PC-3 (cell line): ENCODE measurements at regions not wholly inside any gene's neighbourhood (a gene's known extent, or its start where the extent isn't known, plus 50 kb on each side); places are given as distances from the start of the nearest gene placed in this dataset.

ENCODE experiments used
- EZH2 ChIP-seq: fragments of 300-600 bp; sonication (generic); IDR thresholded peaks from one replicate; pipeline ENCODE4 v1.6.1; 2017; ENCODE audit warnings: antibody characterized with exemption, mild to moderate bottlenecking, low read length; ENCODE audit not compliant: unreplicated experiment
- TF ChIP-seq, protein P1 (sequence below): fragments of 300-600 bp; sonication (generic); conservative IDR thresholded peaks from 2 replicates; pipeline ENCODE4 v1.5.1; 2017; ENCODE audit warnings: antibody characterized with exemption, low read depth, mild to moderate bottlenecking, low read length

GRCh38 chr12:34215213-34215892 is 193.1 kb downstream of the ALG10 start:
- TF ChIP-seq, protein P1, sequence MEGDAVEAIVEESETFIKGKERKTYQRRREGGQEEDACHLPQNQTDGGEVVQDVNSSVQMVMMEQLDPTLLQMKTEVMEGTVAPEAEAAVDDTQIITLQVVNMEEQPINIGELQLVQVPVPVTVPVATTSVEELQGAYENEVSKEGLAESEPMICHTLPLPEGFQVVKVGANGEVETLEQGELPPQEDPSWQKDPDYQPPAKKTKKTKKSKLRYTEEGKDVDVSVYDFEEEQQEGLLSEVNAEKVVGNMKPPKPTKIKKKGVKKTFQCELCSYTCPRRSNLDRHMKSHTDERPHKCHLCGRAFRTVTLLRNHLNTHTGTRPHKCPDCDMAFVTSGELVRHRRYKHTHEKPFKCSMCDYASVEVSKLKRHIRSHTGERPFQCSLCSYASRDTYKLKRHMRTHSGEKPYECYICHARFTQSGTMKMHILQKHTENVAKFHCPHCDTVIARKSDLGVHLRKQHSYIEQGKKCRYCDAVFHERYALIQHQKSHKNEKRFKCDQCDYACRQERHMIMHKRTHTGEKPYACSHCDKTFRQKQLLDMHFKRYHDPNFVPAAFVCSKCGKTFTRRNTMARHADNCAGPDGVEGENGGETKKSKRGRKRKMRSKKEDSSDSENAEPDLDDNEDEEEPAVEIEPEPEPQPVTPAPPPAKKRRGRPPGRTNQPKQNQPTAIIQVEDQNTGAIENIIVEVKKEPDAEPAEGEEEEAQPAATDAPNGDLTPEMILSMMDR, result no peak
- no peak for TF ChIP-seq EZH2
